Endothelial cell of hepatic sinusoid (primary cell): ENCODE measurements at regions not wholly inside any gene's neighbourhood (a gene's known extent, or its start where the extent isn't known, plus 50 kb on each side); places are given as distances from the start of the nearest gene placed in this dataset.

Experiments used
- in situ Hi-C: cut with HindIII; loops from 2 replicates; pipeline ENCODE4 v1.10.0; 2017; ENCODE audit warnings: low sequenced_read_pairs

- in situ Hi-C loops, result no loop called here
Measured at GRCh38 chr18:78624646-78625279, 354.9 kb upstream of the SALL3 start.

GRCh38 chr18:78625847-78626246 lies 353.8 kb upstream of the SALL3 start:
- in situ Hi-C loops, result no loop called here

- in situ Hi-C loops, result no loop called here
Measured at GRCh38 chr18:78627551-78628346, 351.9 kb upstream of the SALL3 start.

- in situ Hi-C loops, result no loop called here
Measured at GRCh38 chr18:78629426-78629825, 350.2 kb upstream of the SALL3 start.

GRCh38 chr18:78630356-78630755 lies 349.3 kb upstream of the SALL3 start:
- in situ Hi-C loops, result no loop called here

- in situ Hi-C loops, result no loop called here
Measured at GRCh38 chr18:78630981-78631510, 348.6 kb upstream of the SALL3 start.

GRCh38 chr18:78632111-78632541 lies 347.5 kb upstream of the SALL3 start:
- in situ Hi-C loops, result no loop called here

GRCh38 chr18:78634061-78634696 lies 345.4 kb upstream of the SALL3 start:
- in situ Hi-C loops, result no loop called here

- in situ Hi-C loops, result no loop called here
Measured at GRCh38 chr18:78635093-78635800, 344.4 kb upstream of the SALL3 start.

- in situ Hi-C loops, result no loop called here
Measured at GRCh38 chr18:78636260-78636659, 343.4 kb upstream of the SALL3 start.

GRCh38 chr18:78637442-78638402 lies 341.9 kb upstream of the SALL3 start:
- in situ Hi-C loops, result no loop called here

- in situ Hi-C loops, result no loop called here
Measured at GRCh38 chr18:78639006-78639950, 340.3 kb upstream of the SALL3 start.

- in situ Hi-C loops, result loop anchor here (5.0 kb wide), 2 partner anchors 43 to 52 kb away; no protein-coding TSS in a partner anchor
Measured at GRCh38 chr18:78640246-78640995, 339.2 kb upstream of the SALL3 start.

GRCh38 chr18:78641689-78642231 lies 337.9 kb upstream of the SALL3 start:
- in situ Hi-C loops, result loop anchor here (5.0 kb wide), 2 partner anchors 44 to 51 kb away; no protein-coding TSS in a partner anchor

- in situ Hi-C loops, result loop anchor here (5.0 kb wide), 2 partner anchors 45 to 50 kb away; no protein-coding TSS in a partner anchor
Measured at GRCh38 chr18:78642296-78642951, 337.2 kb upstream of the SALL3 start.

- in situ Hi-C loops, result loop anchor here (5.0 kb wide), 2 partner anchors 46 to 49 kb away; no protein-coding TSS in a partner anchor
Measured at GRCh38 chr18:78643004-78643403, 336.6 kb upstream of the SALL3 start.

GRCh38 chr18:78643981-78644380 lies 335.6 kb upstream of the SALL3 start:
- in situ Hi-C loops, result loop anchor here (5.0 kb wide), 2 partner anchors 47 to 48 kb away; no protein-coding TSS in a partner anchor
